OCI-LY1 (cell line): ENCODE measurements at regions not wholly inside any gene's neighbourhood (a gene's known extent, or its start where the extent isn't known, plus 50 kb on each side); places are given as distances from the start of the nearest gene placed in this dataset.

ENCODE experiments used
- EZH2 ChIP-seq: fragments of 200-600 bp; sonication (generic), shearing (Covaris generic); IDR thresholded peaks from 2 replicates; pipeline ENCODE4 v1.8.0; 2017; ENCODE audit warnings: borderline replicate concordance, mixed run types, mild to moderate bottlenecking, antibody characterized with exemption, low read length, moderate library complexity, mixed read lengths
- TF ChIP-seq, protein P1 (sequence below): fragments of 200-600 bp; sonication (generic), shearing (Covaris generic); IDR thresholded peaks from 2 replicates; pipeline ENCODE4 v1.5.1; 2017; ENCODE audit warnings: mild to moderate bottlenecking, antibody characterized with exemption, low read length, moderate library complexity, mixed read lengths

DNA sequence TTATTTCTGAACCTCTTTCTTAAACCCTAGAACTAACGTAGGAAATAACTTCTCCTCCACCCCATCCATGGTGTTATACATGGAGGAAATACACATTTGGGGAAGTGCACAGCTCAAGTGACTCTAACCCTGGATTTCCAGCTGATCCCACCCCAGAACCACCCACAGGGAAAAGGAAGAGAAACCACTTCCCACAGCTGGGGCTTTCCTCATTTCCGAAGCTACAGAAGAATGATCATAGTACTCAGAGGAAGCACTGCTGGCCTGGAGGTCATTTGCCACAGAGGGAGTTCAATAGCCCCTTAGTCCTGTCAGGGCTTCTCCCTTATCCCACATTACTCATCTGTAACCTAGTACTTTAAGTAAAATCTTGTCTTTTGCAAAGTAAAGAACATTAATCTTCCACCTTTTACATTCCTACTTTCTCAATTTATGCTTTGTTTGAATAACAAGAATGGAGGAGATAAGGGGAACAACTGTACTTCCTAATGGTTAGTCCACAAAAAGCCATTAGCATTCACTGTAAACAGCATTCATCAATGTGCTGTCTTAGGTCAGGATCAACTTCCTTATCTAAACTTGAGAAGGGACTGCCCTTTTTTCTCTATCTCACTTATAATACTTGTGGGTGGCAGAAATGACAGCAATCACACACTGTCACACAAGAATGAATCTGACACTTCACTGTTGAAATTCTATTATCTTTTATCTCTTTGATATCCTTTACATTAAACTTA is 63.0 kb upstream of the RGS1 start:
- TF ChIP-seq, protein P1, sequence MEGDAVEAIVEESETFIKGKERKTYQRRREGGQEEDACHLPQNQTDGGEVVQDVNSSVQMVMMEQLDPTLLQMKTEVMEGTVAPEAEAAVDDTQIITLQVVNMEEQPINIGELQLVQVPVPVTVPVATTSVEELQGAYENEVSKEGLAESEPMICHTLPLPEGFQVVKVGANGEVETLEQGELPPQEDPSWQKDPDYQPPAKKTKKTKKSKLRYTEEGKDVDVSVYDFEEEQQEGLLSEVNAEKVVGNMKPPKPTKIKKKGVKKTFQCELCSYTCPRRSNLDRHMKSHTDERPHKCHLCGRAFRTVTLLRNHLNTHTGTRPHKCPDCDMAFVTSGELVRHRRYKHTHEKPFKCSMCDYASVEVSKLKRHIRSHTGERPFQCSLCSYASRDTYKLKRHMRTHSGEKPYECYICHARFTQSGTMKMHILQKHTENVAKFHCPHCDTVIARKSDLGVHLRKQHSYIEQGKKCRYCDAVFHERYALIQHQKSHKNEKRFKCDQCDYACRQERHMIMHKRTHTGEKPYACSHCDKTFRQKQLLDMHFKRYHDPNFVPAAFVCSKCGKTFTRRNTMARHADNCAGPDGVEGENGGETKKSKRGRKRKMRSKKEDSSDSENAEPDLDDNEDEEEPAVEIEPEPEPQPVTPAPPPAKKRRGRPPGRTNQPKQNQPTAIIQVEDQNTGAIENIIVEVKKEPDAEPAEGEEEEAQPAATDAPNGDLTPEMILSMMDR, result no peak
- no peak for TF ChIP-seq EZH2
